DMS153 treated with DMSO at 0.1 percent for 48 hours (cell line): ENCODE measurements at regions not wholly inside any gene's neighbourhood (a gene's known extent, or its start where the extent isn't known, plus 50 kb on each side); places are given as distances from the start of the nearest gene placed in this dataset.
"Not testable (repeated sequence)": the region's sequence is repeated elsewhere in the genome, so short reads cannot be mapped to it uniquely, and the experiment has no call there.

Source experiments
- DNase-seq: peaks from one replicate; lab custom pipeline; 2025; ENCODE audit not compliant: unreplicated experiment; lab: John Stamatoyannopoulos, UW

DNA sequence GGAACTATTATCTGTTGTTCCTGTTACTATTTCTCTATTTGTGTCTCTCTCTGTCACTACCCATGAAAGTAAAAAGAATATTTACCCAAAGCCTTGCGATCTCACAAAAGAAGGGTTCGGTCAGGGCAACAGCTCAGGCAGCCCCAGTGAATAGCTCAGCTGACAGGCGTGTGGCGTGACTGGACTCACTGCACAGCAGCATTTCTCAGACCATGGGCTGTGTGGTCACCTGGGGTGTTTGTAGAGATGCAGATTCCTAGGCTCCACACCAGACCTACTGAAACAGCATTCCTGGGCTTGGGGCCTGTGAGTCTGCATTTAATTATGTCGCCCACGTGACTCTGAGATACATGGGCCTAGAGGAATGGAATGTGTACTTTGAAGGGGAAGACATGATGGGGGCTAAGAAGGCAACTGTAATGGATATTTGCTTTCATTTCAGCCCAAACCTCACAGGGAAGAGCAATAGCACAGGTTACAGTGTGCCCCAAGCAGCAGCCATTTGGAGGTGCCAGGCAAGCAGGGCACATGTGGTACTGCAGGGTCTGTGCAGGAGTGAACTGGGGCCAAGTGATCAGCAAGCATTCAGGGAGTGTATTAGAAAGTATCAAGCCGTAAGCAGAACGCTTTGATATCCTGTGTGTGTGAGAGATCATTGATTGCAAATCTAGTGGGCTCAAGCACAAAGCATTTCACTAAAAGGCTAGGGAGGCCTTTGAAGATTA is 90.4 kb upstream of the RBMS1 start:
- no peak for DNase-seq

DNA sequence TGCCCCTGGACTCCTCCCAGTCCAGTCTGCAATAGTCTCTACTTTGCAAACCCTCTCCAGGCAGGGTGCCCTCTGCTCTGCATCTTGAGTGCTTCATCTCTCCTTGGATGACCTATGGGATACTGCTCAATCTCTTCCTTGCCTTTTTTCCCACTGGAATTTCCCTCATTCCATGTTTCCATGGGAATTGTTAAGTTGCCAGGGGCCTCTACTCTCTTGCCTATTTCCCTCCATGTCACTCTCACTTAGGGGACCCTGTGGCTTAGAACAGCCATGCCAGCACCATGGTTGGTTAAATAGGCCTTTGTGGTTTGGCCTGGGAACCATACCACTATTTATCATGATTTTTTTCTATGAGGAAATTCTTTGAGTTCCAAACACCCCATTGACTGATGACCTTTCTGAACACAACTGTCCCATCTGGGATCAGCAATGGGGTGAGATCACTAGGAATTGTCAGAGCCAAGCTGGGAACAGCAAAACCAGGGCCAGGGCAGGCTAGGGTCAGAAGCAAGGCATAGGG is 91.4 kb upstream of the RBMS1 start:
- DNase-seq: no peak

DNA sequence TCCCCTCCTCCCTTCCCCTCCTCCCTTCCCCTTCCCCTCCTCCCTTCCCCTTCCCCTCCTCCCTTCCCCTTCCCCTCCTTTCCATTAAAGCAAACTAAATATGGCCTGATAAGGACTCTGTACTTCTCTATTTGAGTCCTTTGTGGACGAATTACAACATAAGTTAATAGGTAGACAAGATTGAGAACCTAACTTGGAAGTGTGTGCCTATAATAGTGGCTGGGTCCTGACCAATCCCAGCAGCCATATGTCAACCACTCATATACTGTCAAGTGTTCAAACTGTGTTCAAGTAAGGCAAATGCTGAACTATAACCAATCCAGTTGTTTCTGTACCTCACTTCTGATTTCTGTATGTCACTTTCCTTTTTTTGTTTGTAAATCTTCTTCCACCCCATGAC is 97.1 kb upstream of the RBMS1 start:
- no peak for DNase-seq

DNA sequence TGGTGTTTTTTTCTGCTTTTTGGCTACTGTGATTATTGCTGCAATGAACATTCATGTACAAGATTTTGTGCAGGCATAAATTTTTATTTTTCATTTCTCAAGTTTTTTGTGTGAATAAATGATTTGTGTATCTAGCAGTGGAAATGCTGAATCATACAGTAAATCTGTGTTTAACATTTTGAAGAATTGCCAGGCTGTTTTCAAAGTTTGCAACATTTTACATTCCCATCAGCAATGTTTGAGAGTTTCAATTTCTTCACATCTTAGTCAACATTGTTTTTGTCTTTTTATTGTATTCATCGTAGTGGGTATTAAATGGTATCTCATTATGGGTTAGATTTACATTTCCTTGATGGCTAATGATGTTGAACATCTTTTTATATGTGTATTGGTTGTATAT is 98.8 kb upstream of the RBMS1 start:
- DNase-seq: no peak

DNA sequence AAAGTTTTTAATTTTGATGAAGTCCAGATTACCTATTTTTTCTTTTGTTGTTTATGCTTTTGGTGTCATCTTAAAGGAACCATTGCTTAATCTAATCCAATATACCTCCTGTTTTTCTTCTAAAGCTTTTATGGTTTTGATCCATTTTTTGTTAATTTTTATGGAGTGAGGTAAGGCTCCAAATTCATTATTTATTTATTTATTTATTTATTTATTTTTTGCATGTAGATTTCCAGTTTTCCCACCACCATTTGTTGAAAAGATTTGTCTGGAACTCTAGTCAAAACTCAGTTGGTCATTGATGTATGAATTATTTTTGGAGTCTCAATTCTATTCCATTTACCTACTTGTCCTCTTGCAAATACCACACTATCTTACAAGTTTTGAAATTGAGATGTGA is 99.4 kb upstream of the RBMS1 start:
- DNase-seq: no peak

DNA sequence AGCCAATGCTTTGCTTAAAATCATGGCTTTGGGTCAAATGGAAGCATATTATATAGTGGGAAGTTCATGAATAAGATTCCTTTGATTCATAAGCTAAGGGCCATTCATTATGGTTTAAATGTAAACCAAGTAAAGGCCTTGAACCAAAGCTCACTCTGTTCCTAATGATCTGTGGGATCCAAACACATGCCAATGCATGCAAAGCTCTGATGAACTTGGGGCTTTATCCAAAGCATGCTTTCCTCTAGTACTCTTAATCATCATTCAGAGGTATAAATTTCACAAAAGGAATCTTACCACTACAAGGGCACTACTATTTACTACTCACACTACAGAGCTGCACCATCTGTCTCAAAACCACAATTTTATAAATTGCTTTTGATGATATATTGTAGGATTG is 102.8 kb upstream of the RBMS1 start:
- no peak for DNase-seq

DNA sequence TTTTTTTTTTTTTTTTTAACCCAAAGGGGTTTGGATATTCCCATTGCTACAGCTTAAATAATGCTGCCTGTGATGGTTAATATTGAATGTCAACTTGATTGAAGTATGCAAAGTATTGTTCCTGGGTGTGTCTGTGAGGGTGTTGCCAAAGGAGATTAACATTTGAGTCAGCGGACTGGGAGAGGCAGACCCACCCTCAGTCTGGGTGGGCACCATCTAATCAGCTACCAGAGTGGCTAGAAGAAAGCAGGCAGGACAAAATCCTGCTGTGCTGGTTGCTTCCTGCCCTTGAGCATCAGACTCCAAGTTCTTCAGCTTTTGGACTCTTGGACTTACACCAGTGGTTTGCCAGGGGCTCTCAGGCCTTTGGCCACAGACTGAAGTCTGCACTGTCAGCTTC is 106.8 kb upstream of the RBMS1 start:
- not testable (repeated sequence) for DNase-seq

DNA sequence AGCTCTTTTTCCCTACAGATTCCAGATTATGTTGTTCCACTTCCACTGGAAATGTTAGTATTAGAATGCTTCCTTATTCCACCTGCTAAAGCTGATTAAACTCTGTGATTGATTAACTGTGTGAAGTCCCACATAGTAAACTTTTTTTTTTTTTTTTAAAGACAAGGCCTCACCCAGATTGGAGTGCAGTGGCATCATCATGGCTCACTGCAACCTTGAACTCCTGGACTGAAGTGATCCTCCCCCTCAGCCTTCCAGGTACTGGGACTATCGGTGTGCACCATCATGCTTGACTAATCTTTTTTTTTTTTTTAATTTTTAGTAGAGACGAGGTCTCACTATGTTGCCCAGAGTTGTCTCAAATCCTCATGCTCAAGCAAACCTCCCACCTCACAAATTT is 108.5 kb upstream of the RBMS1 start:
- no peak for DNase-seq

DNA sequence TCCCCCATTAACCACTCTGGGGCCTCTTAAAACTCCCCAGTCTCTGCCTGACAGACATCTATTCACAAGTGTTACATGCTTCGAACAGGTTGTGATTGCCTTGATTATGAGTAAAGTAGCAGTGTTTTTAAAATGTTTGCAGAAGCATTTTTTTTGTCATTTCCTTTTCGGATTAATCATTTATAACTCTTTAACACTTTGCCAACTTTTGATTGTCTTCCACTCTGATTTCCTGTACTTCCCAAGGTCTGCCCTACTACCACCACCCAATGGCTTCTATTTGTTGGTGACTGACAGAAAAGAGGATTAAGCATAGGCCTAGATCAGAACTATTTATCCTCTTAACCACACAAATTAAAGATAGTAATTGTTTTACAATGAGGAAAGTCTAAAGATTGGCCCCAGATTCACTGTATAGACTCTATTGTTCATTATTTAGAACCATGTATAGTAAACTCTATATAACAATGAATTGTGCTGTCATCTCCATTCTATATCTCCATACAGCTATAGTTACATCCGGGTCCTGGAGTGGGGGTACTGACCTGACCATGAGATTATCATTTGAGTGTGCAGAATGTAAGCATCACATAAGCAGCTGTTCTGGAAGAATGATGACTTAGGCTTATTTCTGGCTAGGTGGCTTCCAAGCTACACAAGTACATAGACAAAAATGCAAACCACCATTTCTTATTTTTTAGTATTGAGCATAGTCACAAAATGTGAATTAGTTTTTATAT is 110.3 kb upstream of the RBMS1 start:
- DNase-seq: no peak

DNA sequence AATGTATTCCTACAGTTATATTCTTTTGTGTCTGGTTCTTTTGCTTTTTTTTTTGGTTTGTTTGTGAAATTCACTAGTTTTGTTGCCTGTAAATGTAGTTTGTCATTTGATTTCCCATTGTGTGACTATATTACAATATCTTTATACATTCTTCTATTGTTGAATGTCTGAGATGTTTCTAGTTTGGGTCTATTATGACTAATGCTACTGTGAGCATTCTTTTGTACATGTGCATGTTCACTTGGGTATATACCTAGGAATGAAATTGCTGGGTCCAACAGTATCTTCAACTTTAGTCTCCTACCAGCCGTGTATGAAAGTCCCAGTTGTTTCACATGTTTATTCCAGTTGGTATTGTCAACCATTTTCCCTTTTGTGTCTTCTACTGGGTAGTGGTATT is 112.7 kb upstream of the RBMS1 start:
- no peak for DNase-seq

DNA sequence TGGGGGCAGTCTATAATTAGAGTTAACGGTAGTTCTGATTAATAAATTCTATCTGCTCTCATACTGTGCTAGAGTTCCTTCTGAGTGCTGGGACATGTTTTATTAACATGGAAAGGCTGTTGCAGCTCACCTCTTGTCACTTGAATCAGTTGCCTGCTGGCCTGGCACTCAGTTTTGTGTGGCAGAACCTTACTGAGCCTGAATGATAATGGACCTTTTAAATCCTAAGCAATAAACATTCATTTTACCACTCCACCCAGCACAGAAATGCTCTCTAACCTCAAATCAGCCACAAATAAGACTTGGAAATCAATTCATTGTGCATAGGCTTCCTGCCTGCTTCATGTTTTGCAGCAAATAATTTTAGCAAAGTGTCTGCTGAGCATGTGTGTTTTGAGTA is 115.0 kb upstream of the RBMS1 start:
- DNase-seq: no peak

DNA sequence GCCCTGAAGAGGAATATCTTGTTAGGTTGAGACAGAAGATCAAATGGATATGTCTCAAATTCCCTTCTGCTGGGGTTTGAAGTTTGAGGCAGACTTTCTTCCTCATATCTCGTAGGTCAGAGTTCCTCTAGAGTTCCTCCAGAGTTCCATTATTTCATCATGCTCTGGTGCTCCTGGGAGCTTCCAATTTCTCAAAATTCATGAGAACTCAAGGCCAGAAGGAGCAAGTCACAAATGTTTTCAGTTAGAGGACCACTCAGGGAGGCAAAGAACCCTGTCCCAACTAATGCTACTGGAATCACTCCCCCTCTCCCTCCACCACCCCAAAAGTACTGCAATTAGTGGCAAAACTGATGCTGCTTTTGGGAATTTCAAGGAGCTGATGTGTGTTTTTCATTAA is 115.7 kb upstream of the RBMS1 start:
- no peak for DNase-seq

DNA sequence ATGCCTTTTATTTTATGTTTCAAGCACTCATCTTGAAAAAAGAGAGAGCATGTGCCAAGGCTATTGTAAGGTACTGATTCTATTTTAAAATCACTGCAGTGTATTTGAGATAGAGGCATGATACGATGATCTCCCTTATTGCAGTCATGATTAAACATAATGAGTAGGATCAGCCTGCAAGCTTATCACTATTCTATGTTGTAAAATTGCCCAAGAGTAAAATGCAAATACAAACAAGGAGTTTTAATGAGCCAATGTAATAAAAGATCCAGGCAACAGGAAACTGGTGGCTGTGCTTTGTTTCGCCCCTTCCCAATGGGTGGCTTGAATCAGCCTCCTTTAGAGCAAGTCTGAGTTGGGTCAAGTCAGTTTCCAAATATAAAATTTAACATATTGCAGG is 116.4 kb upstream of the RBMS1 start:
- DNase-seq: no peak

DNA sequence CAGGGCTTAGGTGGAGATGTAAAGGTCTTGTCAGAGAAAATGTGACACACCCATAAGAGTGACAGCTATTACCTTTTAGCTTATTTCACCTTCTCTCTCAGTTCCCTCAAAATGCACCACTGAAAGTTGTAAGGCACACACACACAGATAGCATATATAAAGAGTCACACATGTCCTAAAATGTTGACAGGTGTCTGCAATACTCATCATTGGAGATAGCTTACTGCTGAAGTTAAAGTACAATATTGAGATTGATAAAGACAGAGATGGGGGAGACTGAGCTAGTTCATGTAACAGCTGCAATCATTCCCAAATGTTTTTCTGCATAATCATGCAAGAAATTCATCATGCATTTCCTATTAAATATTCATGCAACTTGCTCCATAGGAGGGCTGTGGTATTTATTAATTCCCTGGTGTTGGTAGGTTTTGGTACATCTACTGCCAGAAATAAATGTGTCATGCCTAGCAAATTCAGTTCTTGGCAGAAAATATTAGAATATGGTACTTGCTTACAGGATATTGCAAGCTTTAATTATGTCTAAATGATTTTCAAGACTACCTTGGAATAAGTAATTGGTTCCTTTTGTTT is 118.8 kb upstream of the RBMS1 start:
- no peak for DNase-seq

DNA sequence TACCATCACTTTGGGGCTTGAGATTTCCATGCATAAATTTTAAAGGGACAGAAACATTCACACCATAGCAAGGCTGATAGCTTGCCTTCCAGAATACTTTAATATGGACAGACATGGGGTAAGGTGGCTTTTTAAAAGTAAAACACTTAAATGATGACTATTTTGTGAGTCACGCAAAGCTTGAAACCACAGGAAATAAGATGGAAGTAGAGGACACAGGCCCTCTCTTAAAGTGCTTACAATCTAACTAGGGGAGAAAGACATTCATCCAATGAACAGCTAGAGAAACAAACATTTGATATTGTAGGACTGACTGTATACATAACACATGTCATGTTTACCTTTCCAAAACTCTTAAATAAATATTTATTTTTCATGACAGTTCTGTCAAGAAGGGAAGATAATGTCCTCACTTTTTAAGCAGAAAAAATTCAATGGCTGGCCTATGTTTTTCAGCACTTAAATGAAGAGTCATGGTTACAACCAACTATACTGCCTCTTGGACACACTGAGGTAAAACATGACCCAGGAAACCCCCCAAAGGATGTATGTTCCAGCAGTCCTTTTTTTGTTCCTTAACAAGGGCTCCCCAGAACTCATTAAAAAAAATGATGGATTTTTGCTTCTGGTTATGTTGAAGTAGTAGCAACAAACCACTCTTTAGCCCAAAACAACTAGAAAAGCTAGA is 120.0 kb upstream of the RBMS1 start:
- DNase-seq: no peak

DNA sequence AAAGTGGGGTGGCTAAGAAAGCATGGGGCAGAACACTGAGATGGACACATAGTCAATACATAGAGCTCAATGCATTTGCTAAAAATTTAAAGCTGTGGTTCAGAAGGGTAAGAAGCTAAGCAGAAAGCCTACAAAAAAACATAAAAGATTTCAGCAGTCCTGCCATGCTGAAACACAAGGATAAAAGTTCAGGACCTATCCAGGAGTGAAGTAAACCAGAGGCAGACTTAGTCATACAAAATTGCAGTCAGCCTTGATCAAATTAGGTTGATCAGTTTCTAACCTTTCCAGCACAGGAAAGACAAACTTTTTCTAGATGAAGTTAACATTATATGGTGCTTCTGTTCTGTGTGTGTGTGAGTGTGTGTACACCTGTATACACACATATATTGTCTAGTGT is 120.8 kb upstream of the RBMS1 start:
- no peak for DNase-seq

DNA sequence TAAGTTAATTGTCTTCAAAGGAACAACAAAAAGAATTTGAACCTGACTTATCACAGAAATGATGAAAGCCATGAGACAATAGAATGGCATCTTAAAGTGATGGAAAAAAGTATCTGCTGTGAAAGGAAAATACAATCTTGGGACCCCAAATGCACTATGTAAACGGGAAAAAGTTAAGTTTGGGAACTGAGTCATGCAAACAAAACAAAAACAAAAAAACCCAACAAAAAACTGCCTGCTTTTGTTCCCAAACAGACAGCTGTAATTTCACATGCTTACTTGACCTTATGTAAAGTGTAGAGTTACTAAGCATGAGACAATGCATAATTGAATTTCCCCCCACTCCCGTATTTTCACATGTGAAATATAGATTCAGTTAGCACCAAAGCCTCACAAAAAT is 122.1 kb upstream of the RBMS1 start:
- no peak for DNase-seq

DNA sequence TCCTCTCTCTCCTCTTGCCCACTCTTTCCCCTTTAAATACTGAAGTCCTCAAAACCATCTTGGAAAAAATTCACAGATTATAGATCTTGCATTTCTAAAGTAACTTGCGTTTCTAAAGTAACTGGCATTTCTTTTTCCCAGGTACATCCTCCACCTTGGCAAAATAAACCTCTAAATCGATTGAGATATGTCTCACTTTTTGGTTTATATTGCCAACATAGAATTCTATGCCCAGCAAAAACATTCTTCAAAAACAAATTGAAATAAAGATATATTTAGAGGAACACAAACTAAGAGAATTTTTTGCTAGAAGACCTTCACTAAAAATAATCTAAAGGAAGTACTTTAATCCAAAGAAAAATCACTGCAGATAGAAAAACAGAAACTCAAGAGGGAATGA is 122.5 kb upstream of the RBMS1 start:
- no peak for DNase-seq

DNA sequence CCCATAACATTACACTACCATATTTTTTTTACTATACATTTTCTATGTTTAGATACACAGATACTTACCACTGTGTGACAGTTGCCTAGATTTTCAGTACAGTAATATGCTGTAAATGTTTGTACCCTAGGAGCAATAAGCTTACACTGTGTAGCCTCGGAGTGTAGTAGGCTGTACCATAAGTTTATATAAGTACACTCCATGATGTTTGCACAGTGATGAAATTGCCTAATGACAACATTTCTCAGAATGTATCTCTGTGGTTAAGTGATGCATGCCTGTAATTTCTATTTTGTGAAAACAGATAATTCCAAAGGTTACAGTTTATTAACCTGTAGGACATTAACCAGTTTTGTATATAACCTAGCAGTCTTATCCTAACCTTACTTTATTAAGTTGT is 128.1 kb upstream of the RBMS1 start:
- no peak for DNase-seq

DNA sequence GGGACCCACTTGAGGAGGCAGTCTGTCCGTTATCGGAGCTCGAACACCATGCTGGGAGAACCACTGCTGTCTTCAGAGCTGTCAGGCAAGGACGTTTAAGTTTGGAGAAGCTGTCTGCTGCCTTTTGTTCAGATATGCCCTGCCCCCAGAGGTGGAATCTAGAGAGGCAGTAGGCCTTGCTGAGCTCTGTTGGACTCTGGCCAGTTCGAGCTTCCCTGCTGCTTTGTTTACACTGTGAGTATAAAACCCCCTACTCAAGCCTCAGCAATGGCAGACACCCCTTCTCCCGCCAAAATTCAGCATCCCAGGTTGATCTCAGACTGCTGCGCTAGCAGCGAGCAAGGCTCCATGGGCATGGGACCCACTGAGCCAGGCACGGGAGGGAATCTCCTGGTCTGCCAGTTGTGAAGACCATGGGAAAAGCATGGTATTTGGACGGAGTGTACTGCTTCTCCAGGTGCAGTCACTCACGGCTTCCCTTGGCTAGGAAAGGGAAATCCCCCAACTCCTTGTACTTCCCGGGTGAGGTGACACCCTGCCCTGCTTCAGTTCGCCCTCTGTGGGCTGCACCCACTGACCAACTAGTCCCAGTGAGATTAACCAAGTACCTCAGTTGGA is 134.5 kb upstream of the RBMS1 start:
- not testable (repeated sequence) for DNase-seq

DNA sequence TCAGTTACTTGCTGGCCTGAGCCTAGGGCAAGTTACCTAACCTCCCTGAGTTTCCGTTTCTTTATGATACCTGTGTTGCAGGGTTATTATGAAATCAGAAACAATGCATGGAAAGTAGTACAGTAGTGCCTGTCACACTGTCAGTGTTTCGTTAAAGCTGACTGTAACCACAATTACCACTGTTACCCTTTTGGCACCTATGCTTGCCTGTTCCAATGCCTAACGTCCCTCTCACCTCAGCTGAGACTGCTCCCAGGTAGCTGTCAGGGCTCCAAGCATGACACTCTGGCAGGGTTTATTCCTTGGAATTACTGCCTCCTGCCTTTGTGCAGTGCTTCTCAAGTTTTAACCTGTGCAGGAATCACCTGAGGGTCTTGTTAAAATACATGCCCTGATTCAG is 135.2 kb upstream of the RBMS1 start:
- DNase-seq: no peak
